NK-92 treated with Interleukin-12 subunit alpha and Interleukin-12 subunit beta, amount 100 ng/mL, for 24 hours (cell line): ENCODE measurements at regions not wholly inside any gene's neighbourhood (a gene's known extent, or its start where the extent isn't known, plus 50 kb on each side); places are given as distances from the start of the nearest gene placed in this dataset.
"Not testable (repeated sequence)": the region's sequence is repeated elsewhere in the genome, so short reads cannot be mapped to it uniquely, and the experiment has no call there.

Experiments
- DNase-seq: peaks from one replicate; lab custom pipeline; 2025; lab: John Stamatoyannopoulos, UW

- not testable (repeated sequence) for DNase-seq
Observed at GRCh38 chr1:242912855-242913254, 342.2 kb downstream of the CEP170 start.

- DNase-seq: not testable (repeated sequence)
Observed at GRCh38 chr1:242900558-242900957, 354.5 kb downstream of the CEP170 start.

DNA sequence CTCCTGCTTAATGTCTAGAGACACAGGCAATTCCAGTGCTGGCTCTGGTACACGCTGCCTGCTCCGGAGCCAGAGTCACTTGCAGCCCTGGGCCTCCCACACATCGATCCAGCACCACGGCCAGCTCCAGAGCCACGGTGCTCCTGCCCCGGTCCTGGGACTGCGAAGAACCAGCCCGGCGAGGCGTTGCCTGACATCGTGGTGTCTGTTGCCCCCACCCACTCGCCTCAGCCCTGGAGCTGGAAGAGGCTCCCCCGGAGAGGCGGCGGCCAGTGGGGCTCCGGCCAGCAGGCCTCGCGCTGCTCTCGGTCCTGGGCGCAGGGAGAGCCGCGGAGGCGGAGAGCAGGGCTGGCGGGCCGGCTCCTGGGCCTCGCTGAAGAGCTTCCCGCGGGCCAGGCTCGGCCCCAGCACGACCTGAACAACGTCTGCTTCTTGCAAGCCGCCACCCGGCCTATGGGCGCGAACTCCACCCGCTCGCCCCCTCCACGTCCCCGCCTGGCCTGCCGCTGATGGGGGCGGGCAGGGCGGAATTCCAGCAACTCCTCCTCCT, 364.8 kb downstream of the CEP170 start:
- no peak for DNase-seq

DNA sequence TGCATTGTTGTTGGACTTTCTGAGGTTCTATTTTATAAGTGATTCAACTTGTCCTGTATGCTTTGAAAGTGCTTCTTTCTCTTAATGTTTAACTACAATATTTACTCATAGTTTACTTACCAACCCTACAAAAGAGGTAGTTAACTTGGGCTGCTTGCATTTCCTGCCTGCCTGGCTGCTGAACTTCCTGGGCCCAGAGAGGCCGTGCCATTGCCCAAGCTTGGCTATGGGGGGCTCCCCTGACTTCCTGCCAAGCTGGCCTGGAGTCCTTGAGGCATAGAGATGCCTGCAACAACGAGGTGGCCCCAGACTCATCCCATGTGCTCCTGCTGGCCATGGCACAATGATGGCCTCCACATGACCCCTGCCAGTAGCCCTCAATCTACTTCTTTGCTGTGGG, 361.6 kb upstream of the PLD5 start:
- DNase-seq: no peak

DNA sequence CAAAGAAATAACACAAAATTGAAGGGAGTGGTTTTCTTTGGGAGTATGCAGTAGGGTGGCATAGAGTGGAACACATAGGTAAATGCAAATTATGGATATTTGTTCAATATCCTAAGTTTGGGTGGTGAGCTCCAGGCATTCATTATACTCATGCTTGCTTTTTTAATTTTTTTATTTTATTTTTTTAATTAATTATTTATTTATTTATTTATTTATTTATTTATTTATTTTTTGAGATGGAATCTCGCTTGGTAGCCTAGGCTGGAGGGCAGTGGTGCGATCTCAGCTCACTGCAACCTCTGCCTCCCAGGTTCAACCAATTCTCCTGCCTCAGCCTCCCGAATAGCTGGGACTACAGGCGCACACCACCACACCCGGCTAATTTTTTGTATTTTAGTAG, 355.5 kb upstream of the PLD5 start:
- DNase-seq: not testable (repeated sequence)

DNA sequence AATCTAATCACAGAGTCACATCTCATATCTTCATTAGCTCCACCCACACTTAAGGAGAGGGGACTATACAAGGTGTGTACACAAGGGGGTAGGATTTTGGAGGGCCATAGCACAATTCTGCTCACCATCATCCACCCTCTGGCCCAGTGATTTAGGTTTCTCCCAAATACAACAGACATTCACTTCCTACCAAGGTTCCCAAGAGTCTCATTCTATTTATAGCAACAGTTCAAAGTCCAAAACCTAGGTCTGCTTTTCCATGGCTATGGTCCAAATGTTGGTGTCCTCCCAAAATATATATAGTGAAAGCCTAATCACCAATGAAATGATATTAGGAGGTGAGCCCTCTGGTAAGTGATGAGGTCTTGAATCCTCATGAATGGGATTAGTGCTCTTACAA, 353.2 kb upstream of the PLD5 start:
- DNase-seq: no peak

DNA sequence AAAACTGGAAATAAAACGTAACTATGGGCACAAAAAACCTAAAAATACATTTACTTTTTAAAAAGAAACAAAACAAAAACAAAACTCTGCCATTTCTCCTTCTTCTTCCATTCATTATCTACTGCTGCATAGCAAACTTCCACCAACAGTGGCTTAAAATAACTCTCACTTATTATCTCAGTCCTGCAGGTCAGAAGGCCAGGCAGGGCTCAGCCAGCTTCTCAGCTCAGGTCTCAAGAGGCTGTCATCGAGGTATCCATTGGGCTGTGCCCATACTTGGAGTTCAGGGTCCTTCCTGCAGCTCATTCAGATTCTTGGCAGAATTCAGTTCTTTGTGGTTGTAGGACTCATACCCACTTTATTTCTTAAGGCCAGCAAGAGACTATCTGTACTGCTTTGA, 352.7 kb upstream of the PLD5 start:
- DNase-seq: no peak

DNA sequence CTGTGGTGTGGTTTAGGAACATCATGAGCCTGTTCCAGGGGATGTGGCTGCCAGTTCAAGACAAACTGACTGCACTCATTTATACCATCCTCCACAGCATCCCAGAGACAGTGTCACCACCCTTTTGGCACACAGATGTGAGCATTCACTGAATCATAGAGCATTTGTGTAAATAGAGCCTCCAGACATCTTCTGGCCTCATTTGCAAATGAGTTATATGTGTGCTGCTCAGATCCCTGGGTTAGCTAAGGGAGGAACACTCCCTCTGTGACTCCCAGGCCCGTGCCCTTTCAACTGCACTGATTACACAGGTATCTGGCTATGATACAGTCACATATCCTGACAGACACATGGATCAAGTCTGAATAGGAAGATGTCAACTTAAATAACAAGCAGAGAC, 351.5 kb upstream of the PLD5 start:
- DNase-seq: no peak

GRCh38 chr1:242873661-242874060, 349.2 kb upstream of the PLD5 start:
- no peak for DNase-seq

- DNase-seq: no peak
Observed at GRCh38 chr1:242872521-242872920, 348.0 kb upstream of the PLD5 start.

GRCh38 chr1:242871471-242872030, 347.1 kb upstream of the PLD5 start:
- DNase-seq: no peak

DNA sequence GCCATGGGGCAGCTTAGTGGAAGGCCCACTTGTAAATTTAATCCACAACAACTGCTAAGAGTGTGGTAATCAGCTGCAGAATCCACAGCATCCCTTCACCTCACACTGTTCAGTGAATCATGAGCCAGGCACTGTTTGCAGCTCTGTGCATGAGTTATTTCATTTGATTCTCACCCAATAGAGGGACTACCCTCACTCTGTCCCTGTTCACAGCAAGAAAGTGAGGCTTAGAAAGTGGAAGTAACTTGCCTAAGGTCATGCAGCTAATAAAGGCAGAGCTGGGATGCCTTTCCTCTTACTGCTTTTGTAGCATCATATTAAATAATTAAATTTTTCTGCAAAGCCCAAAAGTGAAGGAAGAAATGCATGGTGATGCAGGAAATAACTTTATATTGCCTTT, 346.5 kb upstream of the PLD5 start:
- no peak for DNase-seq

DNA sequence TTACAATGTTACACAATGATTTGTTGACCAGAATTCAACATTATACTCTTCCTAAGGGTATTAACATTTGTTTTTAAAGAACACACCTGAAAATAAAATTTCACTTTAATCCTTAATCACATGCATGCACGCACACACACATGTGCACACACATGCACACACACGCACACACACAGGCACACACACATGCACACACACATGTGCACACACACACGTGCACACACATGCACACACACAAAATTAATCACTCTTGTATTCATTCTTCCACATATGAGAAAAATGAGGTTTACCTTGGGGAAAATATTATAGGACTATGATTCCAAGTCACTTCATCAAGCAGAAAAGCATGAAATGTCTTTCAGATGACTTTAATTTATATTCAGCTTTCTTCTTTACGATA, 331.8 kb upstream of the PLD5 start:
- DNase-seq: no peak

DNA sequence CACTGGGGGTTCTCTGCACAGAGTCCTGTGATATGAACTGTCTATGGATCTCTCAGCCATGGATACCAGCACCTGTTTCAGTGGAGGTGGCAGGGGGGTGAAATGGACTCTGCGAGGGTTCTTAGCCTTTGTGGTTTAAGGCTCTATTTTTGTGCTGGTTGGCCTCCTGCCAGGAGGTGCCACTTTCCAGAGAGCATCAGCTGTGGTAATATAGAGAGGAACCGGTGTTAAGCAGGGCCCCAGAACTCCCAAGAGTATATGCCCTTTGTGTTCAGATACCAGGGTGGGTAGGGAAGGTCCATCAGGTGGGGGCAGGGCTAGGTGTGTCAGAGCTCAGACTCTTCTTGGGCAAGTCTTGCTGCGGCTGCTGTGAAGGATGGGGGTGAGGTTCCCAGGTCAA, 330.0 kb upstream of the PLD5 start:
- no peak for DNase-seq

DNA sequence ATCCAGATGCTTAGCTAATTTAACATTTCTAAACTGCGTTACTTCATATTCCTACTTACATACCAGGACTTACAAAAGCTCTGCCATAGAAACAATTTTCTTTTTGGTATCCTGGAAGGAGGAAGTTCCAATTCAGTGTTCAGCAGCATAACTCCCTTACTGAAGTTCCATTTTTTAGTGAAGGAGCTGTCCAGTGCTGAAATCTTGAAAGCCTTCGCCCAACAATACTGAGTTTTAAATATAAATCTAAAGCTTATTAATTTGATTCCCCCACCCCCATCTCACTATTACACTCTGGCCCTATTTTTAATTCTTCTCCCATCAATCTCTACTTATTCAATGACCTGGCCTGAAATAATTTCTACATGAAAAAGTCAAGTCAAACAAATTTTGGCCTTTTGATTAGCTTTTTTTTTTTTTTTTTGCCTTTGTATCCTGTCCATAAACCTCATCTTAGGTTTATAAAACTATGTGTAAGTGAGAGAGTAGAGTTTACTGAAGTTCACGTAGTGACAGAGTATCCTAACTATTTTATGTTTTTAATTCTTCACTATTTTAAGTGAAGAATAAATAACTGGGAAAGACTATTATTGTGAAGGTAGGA, 323.0 kb upstream of the PLD5 start:
- DNase-seq: no peak

GRCh38 chr1:242842094-242842493, 317.6 kb upstream of the PLD5 start:
- no peak for DNase-seq

DNA sequence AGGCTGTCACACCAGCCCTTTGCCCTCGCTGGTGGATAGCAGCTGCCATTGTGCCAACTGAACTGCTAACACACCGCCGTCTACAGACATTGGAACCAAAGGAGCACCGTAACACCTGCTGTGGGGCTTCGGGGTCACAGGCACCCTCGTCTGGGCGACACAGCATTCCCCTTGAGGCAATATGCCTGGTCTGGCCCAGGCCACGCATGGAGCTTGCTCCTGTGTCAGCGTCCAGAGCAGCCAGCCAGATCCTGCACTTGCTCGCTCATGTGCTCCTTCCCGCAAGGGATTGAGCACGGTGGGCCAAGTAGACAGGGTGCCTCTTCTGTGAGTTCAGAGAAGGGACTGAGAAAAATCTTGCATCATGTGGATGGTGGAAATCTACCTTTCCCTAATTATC, 314.6 kb upstream of the PLD5 start:
- DNase-seq: no peak

DNA sequence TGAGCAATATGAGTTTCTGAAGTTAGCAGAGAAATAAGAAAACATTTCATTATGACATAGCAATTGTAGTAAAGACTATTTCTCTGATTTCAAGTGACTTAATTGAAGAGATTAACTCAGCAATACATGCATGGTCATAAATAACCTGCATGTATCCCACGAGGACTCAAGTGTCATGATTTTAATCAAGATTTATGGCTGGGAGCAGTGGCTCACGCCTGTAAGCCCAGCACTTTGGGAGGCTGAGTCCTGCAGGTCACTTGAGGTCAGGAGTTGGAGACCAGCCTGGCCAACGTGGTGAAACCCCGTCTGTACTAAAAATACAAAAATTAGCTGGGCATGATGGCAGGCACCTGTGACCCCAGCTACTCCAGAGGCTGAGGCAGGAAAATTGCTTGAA, 311.9 kb upstream of the PLD5 start:
- DNase-seq: no peak

GRCh38 chr1:242828828-242829227, 304.3 kb upstream of the PLD5 start:
- DNase-seq: no peak

DNA sequence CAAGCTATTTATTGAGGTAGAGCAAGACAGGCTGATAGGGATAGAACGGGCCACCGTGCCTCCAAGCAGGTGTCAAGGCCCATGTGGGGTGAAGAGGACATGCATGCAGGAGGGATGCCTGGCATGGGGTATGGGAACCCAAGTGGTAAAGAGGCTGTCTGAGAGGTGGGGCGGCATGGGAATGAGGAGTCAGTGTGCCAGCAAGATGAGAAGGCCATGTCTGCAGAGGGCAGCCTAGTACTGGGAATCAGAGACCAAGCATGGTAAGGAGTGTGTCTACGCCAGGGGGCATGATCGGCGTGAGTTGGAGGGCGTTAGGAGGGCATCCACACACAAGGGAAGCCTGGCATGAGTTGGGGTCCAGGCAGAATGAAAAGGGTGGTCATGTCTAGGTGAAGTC, 303.7 kb upstream of the PLD5 start:
- no peak for DNase-seq

DNA sequence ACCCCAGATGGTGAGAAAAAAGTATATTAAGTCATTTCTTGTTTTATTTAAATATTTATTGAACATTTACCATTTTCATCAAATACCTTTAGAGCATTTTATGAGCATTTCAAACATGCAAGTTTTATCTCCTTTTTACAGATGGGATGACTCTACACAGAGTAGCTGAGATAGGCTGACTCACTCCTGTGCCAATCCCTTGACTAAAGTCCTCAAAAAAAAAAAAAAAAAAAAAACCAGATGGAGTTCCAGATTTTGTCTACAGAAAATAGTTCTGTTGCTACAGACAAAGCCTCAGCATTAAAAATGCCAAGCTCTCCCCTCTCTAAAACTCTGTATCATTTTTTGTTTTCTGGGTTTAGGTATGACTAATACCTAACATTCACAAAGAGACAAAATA, 303.0 kb upstream of the PLD5 start:
- DNase-seq: no peak

- no peak for DNase-seq
Observed at GRCh38 chr1:242826701-242827336, 302.3 kb upstream of the PLD5 start.

- DNase-seq: no peak
Observed at GRCh38 chr1:242824435-242824834, 299.9 kb upstream of the PLD5 start.
